ENCODE measurements at regions not wholly inside any gene's neighbourhood (a gene's known extent, or its start where the extent isn't known, plus 50 kb on each side); places are given as distances from the start of the nearest gene placed in this dataset.

GRCh38 chr7:46716926-46717325, 795.9 kb upstream of the IGFBP3 start:
- Mint-ChIP-seq H3K4me1 (no peaks in the 10 kb centered on the region), H3K27me3 (ENCODE audit: insufficient read depth, low read depth, poor library complexity) (peaks cover 3% of the 10 kb centered on the region), H3K27ac (no peak overlapping the region), H3K9me3 (no peaks in the 10 kb centered on the region), H3K36me3 (ENCODE audit: low read depth) (no peaks in the 10 kb centered on the region), H3K4me3 (no peak overlapping the region)
- H2AFZ ChIP-seq: no peak overlapping the region
- no peaks in the 10 kb centered on the region; the same call in none of the 2 replicates for H3K9me2 ChIP-seq (ENCODE audit: insufficient read depth)
- no peak overlapping the region for H3K4me3 ChIP-seq
- no peak overlapping the region for H3K27ac ChIP-seq (ENCODE audit: low read depth)
- H3K27me3 ChIP-seq (ENCODE audit: insufficient read depth): no peaks in the 10 kb centered on the region
- H3F3A ChIP-seq (replicated peaks; ENCODE audit: low read depth): no peaks in the 10 kb centered on the region
- no peak for DNase-seq (ENCODE audit: low spot score)
- H3K4me2 ChIP-seq: no peak overlapping the region
- no peaks in the 10 kb centered on the region for H3K79me2 ChIP-seq (replicated peaks; ENCODE audit: insufficient read depth)
- no peaks in the 10 kb centered on the region for H3K4me1 ChIP-seq (ENCODE audit: insufficient read depth)
- H3K36me3 ChIP-seq (ENCODE audit: insufficient read depth): no peaks in the 10 kb centered on the region
- H4K20me1 ChIP-seq (replicated peaks; ENCODE audit: insufficient read depth): no peaks in the 10 kb centered on the region
- TF ChIP-seq ZNF114 (CRISPR knock-in tag; IDR thresholded peaks at IDR 0.05) (no peak), CREB1 (CRISPR knock-in tag; IDR thresholded peaks at IDR 0.05; ENCODE audit: low read depth) (no peak), JUNB (IDR thresholded peaks at IDR 0.05; ENCODE audit: unreplicated experiment) (no peak), ETS1 (IDR thresholded peaks at IDR 0.05) (no peak), ZNF331 (CRISPR knock-in tag; IDR thresholded peaks at IDR 0.05; ENCODE audit: low read depth) (no peak), EZH2 (IDR thresholded peaks at IDR 0.05; ENCODE audit: low read depth, unreplicated experiment) (no peak), POLR2AphosphoS5 (IDR thresholded peaks at IDR 0.05; ENCODE audit: low read depth) (no peak)
- TF ChIP-seq, protein P1, sequence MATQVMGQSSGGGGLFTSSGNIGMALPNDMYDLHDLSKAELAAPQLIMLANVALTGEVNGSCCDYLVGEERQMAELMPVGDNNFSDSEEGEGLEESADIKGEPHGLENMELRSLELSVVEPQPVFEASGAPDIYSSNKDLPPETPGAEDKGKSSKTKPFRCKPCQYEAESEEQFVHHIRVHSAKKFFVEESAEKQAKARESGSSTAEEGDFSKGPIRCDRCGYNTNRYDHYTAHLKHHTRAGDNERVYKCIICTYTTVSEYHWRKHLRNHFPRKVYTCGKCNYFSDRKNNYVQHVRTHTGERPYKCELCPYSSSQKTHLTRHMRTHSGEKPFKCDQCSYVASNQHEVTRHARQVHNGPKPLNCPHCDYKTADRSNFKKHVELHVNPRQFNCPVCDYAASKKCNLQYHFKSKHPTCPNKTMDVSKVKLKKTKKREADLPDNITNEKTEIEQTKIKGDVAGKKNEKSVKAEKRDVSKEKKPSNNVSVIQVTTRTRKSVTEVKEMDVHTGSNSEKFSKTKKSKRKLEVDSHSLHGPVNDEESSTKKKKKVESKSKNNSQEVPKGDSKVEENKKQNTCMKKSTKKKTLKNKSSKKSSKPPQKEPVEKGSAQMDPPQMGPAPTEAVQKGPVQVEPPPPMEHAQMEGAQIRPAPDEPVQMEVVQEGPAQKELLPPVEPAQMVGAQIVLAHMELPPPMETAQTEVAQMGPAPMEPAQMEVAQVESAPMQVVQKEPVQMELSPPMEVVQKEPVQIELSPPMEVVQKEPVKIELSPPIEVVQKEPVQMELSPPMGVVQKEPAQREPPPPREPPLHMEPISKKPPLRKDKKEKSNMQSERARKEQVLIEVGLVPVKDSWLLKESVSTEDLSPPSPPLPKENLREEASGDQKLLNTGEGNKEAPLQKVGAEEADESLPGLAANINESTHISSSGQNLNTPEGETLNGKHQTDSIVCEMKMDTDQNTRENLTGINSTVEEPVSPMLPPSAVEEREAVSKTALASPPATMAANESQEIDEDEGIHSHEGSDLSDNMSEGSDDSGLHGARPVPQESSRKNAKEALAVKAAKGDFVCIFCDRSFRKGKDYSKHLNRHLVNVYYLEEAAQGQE (IDR thresholded peaks at IDR 0.05; ENCODE audit: unreplicated experiment): no peak
- ATAC-seq: no peak

DNA sequence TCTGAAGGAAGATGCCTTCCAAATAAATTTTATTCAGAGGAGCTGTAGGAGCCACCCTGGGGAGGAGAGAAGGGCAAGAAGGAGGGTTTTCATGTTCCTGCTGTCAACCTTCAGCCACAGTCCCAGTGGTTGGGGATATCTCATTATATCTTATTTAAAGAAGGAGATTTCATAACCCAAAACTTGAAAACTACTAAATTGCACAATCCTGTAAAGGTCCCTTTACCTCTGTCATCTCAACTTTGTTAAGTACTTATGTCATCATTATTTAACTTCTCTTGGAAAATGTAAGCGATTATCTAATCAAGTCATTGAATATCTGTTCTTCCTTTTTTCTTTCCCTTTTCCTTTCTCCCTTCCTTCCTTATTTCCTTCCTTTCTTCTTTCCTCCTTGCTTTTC, 794.5 kb upstream of the IGFBP3 start:
- Mint-ChIP-seq H3K9me3 (no peaks in the 10 kb centered on the region), H3K4me1 (peaks cover 2% of the 10 kb centered on the region; the same call in 1 of the 3 replicates), H3K27ac (no peak overlapping the region), H3K4me3 (no peak overlapping the region), H3K27me3 (ENCODE audit: insufficient read depth, low read depth, poor library complexity) (peaks cover 2% of the 10 kb centered on the region), H3K36me3 (ENCODE audit: low read depth) (no peaks in the 10 kb centered on the region)
- Histone ChIP-seq H2AFZ (no peak overlapping the region), H3K27ac (ENCODE audit: low read depth) (no peak overlapping the region), H3K79me2 (replicated peaks; ENCODE audit: insufficient read depth) (no peaks in the 10 kb centered on the region), H3K9me2 (ENCODE audit: insufficient read depth) (no peaks in the 10 kb centered on the region; the same call in none of the 2 replicates), H3K4me1 (ENCODE audit: insufficient read depth) (no peaks in the 10 kb centered on the region), H4K20me1 (replicated peaks; ENCODE audit: insufficient read depth) (no peaks in the 10 kb centered on the region), H3K4me3 (no peak overlapping the region), H3K36me3 (ENCODE audit: insufficient read depth) (no peaks in the 10 kb centered on the region), H3K27me3 (ENCODE audit: insufficient read depth) (no peaks in the 10 kb centered on the region), H3F3A (replicated peaks; ENCODE audit: low read depth) (no peaks in the 10 kb centered on the region), H3K4me2 (no peak overlapping the region)
- no peak for DNase-seq (ENCODE audit: low spot score)
- TF ChIP-seq ZNF114 (CRISPR knock-in tag; IDR thresholded peaks at IDR 0.05): no peak
- no peak for TF ChIP-seq CREB1 (CRISPR knock-in tag; IDR thresholded peaks at IDR 0.05; ENCODE audit: low read depth)
- TF ChIP-seq STAT1 (IDR thresholded peaks at IDR 0.05; ENCODE audit: unreplicated experiment): no peak
- TF ChIP-seq, protein P1 (IDR thresholded peaks at IDR 0.05; ENCODE audit: unreplicated experiment): no peak
- TF ChIP-seq NANOG (IDR thresholded peaks at IDR 0.05; ENCODE audit: borderline replicate concordance): no peak
- TF ChIP-seq POLR2AphosphoS5 (IDR thresholded peaks at IDR 0.05; ENCODE audit: low read depth): no peak
- no peak for TF ChIP-seq ZNF331 (CRISPR knock-in tag; IDR thresholded peaks at IDR 0.05; ENCODE audit: low read depth)
- TF ChIP-seq JUNB (IDR thresholded peaks at IDR 0.05; ENCODE audit: unreplicated experiment): no peak
- no peak for TF ChIP-seq EZH2phosphoT487 (IDR thresholded peaks at IDR 0.05; ENCODE audit: unreplicated experiment)
- TF ChIP-seq EZH2 (IDR thresholded peaks at IDR 0.05; ENCODE audit: low read depth, unreplicated experiment): no peak
- no peak for TF ChIP-seq CTCF (conservative IDR thresholded peaks at IDR 0.05; ENCODE audit: low read depth in 2 of 2)
- TF ChIP-seq ETS1 (IDR thresholded peaks at IDR 0.05): no peak
- no peak for ATAC-seq
